ENCODE measurements at regions not wholly inside any gene's neighbourhood (a gene's known extent, or its start where the extent isn't known, plus 50 kb on each side); places are given as distances from the start of the nearest gene placed in this dataset.

GRCh38 chr15:47412136-47412535 is 305.2 kb upstream of the SEMA6D start:
- Histone ChIP-seq H3K4me3 (ENCODE audit: low read length) (no peak overlapping the region), H3K9ac (ENCODE audit: low read length) (no peak overlapping the region), H4K20me1 (ENCODE audit: insufficient read depth, low read depth, low read length) (no peaks in the 10 kb centered on the region), H3K27ac (ENCODE audit: low read length) (no peak overlapping the region), H3K4me2 (ENCODE audit: low read depth, low read length, poor library complexity, severe bottlenecking) (no peak overlapping the region), H3K9me3 (ENCODE audit: low read length) (peaks cover 29% of the 10 kb centered on the region), H3K9me2 (replicated peaks; ENCODE audit: insufficient read depth, low read length) (no peaks in the 10 kb centered on the region), H3K79me2 (ENCODE audit: low read length) (no peaks in the 10 kb centered on the region), H3K4me1 (ENCODE audit: low read length) (no peaks in the 10 kb centered on the region), H2AFZ (ENCODE audit: low read length) (no peak overlapping the region), H3K27me3 (ENCODE audit: low read length) (no peaks in the 10 kb centered on the region), H3K36me3 (ENCODE audit: insufficient read depth, low read length) (no peaks in the 10 kb centered on the region)
- DNase-seq, result no peak

DNA sequence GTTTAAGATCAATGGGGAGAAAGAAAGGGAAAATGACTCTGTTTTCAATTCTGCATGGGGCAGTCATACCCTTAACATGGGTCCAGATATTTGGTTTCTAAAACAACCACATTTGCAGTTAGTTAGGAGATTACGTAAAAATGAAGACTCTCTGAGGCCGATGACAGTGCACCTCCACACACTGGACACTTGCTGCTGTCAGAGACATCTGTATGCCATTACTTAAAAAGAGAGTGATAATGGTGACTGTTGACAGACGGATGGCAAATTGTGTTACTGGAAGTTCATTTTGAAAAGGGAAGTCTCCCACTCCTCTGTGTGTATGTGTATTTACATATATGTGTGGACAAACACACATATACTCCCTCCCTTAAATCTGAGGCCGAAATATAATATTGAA is 304.5 kb upstream of the SEMA6D start:
- Histone ChIP-seq H3K27me3 (ENCODE audit: low read length) (no peaks in the 10 kb centered on the region), H3K4me1 (ENCODE audit: low read length) (no peaks in the 10 kb centered on the region), H3K27ac (ENCODE audit: low read length) (no peak overlapping the region), H3K4me2 (ENCODE audit: low read depth, low read length, poor library complexity, severe bottlenecking) (no peak overlapping the region), H3K79me2 (ENCODE audit: low read length) (no peaks in the 10 kb centered on the region), H3K9me3 (ENCODE audit: low read length) (peaks cover 25% of the 10 kb centered on the region), H4K20me1 (ENCODE audit: insufficient read depth, low read depth, low read length) (no peaks in the 10 kb centered on the region), H3K9ac (ENCODE audit: low read length) (no peak overlapping the region), H3K4me3 (ENCODE audit: low read length) (no peak overlapping the region), H2AFZ (ENCODE audit: low read length) (no peak overlapping the region), H3K36me3 (ENCODE audit: insufficient read depth, low read length) (no peaks in the 10 kb centered on the region), H3K9me2 (replicated peaks; ENCODE audit: insufficient read depth, low read length) (no peaks in the 10 kb centered on the region)
- DNase-seq, result no peak

GRCh38 chr15:47414207-47414606 is 303.1 kb upstream of the SEMA6D start:
- Histone ChIP-seq H3K27ac (ENCODE audit: low read length) (no peak overlapping the region), H3K4me3 (ENCODE audit: low read length) (no peak overlapping the region), H4K20me1 (ENCODE audit: insufficient read depth, low read depth, low read length) (no peaks in the 10 kb centered on the region), H3K36me3 (ENCODE audit: insufficient read depth, low read length) (no peaks in the 10 kb centered on the region), H3K9me2 (replicated peaks; ENCODE audit: insufficient read depth, low read length) (no peaks in the 10 kb centered on the region), H3K9ac (ENCODE audit: low read length) (no peak overlapping the region), H2AFZ (ENCODE audit: low read length) (no peak overlapping the region), H3K4me1 (ENCODE audit: low read length) (no peaks in the 10 kb centered on the region), H3K9me3 (ENCODE audit: low read length) (peaks cover 22% of the 10 kb centered on the region), H3K4me2 (ENCODE audit: low read depth, low read length, poor library complexity, severe bottlenecking) (no peak overlapping the region), H3K27me3 (ENCODE audit: low read length) (no peaks in the 10 kb centered on the region), H3K79me2 (ENCODE audit: low read length) (no peaks in the 10 kb centered on the region)
- no peak for DNase-seq

- Histone ChIP-seq H3K9ac (ENCODE audit: low read length) (no peak overlapping the region), H3K27ac (ENCODE audit: low read length) (no peak overlapping the region), H3K9me3 (ENCODE audit: low read length) (peaks cover 26% of the 10 kb centered on the region), H2AFZ (ENCODE audit: low read length) (no peak overlapping the region), H3K4me2 (ENCODE audit: low read depth, low read length, poor library complexity, severe bottlenecking) (no peak overlapping the region), H4K20me1 (ENCODE audit: insufficient read depth, low read depth, low read length) (no peaks in the 10 kb centered on the region), H3K79me2 (ENCODE audit: low read length) (no peaks in the 10 kb centered on the region), H3K27me3 (ENCODE audit: low read length) (no peaks in the 10 kb centered on the region), H3K4me3 (ENCODE audit: low read length) (no peak overlapping the region), H3K36me3 (ENCODE audit: insufficient read depth, low read length) (no peaks in the 10 kb centered on the region), H3K9me2 (replicated peaks; ENCODE audit: insufficient read depth, low read length) (no peaks in the 10 kb centered on the region), H3K4me1 (ENCODE audit: low read length) (no peaks in the 10 kb centered on the region)
- DNase-seq, result no peak
Measured at GRCh38 chr15:47415539-47415971, 301.8 kb upstream of the SEMA6D start.

GRCh38 chr15:47422881-47423665 is 294.2 kb upstream of the SEMA6D start:
- peaks cover 24% of the 10 kb centered on the region for H3K9me3 ChIP-seq (ENCODE audit: low read length)
- H3K27me3 ChIP-seq (ENCODE audit: low read length), result no peaks in the 10 kb centered on the region
- H3K36me3 ChIP-seq (ENCODE audit: insufficient read depth, low read length), result no peaks in the 10 kb centered on the region
- no peaks in the 10 kb centered on the region for H3K9me2 ChIP-seq (replicated peaks; ENCODE audit: insufficient read depth, low read length)
- H3K79me2 ChIP-seq (ENCODE audit: low read length), result no peaks in the 10 kb centered on the region
- no peak for DNase-seq
- no peaks in the 10 kb centered on the region for H3K4me1 ChIP-seq (ENCODE audit: low read length)
- no peak overlapping the region for H2AFZ ChIP-seq (ENCODE audit: low read length)
- H3K4me3 ChIP-seq (ENCODE audit: low read length), result no peak overlapping the region
- no peak overlapping the region for H3K9ac ChIP-seq (ENCODE audit: low read length)
- no peaks in the 10 kb centered on the region for H4K20me1 ChIP-seq (ENCODE audit: insufficient read depth, low read depth, low read length)
- no peak overlapping the region for H3K4me2 ChIP-seq (ENCODE audit: low read depth, low read length, poor library complexity, severe bottlenecking)
- no peak overlapping the region for H3K27ac ChIP-seq (ENCODE audit: low read length)

DNA sequence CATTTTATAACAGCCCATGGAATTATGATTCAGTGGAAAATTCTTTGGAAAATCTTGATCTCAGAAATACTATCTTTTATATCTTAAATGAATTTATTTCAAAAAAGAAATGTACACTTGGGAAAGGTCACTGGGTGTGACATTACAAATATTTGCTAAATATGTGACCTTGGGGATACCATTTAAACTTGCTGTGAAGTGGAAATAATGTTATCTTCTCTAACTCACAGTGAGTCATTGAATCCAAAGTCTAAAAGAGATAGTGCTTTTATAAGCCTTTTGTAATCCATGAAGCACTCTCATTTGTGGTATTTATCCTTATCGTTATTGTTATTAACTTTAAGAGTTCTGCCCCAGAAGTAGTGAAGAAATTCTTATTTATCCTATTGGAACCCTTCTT is 289.8 kb upstream of the SEMA6D start:
- Histone ChIP-seq H3K4me2 (ENCODE audit: low read depth, low read length, poor library complexity, severe bottlenecking) (no peak overlapping the region), H4K20me1 (ENCODE audit: insufficient read depth, low read depth, low read length) (no peaks in the 10 kb centered on the region), H3K27me3 (ENCODE audit: low read length) (no peaks in the 10 kb centered on the region), H2AFZ (ENCODE audit: low read length) (no peak overlapping the region), H3K9me3 (ENCODE audit: low read length) (peaks cover 26% of the 10 kb centered on the region), H3K4me3 (ENCODE audit: low read length) (no peak overlapping the region), H3K9ac (ENCODE audit: low read length) (no peak overlapping the region), H3K36me3 (ENCODE audit: insufficient read depth, low read length) (no peaks in the 10 kb centered on the region), H3K27ac (ENCODE audit: low read length) (no peak overlapping the region), H3K79me2 (ENCODE audit: low read length) (no peaks in the 10 kb centered on the region), H3K4me1 (ENCODE audit: low read length) (no peaks in the 10 kb centered on the region), H3K9me2 (replicated peaks; ENCODE audit: insufficient read depth, low read length) (no peaks in the 10 kb centered on the region)
- no peak for DNase-seq

DNA sequence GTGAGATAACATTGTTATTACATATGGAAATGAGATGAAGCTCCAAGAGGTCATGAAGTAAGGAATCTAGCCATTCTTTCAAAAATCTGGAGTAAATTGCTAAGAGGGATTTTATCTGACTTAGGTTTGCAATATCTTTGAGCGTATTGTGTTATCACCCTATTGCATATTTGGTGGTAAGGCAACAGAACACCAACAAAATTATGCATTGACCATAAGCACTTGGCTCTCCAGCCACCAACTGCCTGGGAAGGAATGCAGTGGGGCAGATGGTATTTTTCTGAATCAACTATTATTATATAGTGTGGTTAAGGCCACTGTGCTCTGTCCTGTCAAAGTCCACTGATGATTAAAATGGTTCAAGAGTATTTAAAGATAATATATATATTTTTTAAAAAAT is 287.9 kb upstream of the SEMA6D start:
- H3K9ac ChIP-seq (ENCODE audit: low read length), result no peak overlapping the region
- H3K9me2 ChIP-seq (replicated peaks; ENCODE audit: insufficient read depth, low read length), result no peaks in the 10 kb centered on the region
- H3K4me2 ChIP-seq (ENCODE audit: low read depth, low read length, poor library complexity, severe bottlenecking), result no peak overlapping the region
- peaks cover 30% of the 10 kb centered on the region for H3K9me3 ChIP-seq (ENCODE audit: low read length)
- H3K27ac ChIP-seq (ENCODE audit: low read length), result no peak overlapping the region
- H3K36me3 ChIP-seq (ENCODE audit: insufficient read depth, low read length), result no peaks in the 10 kb centered on the region
- H3K27me3 ChIP-seq (ENCODE audit: low read length), result no peaks in the 10 kb centered on the region
- H3K79me2 ChIP-seq (ENCODE audit: low read length), result no peaks in the 10 kb centered on the region
- H4K20me1 ChIP-seq (ENCODE audit: insufficient read depth, low read depth, low read length), result no peaks in the 10 kb centered on the region
- no peaks in the 10 kb centered on the region for H3K4me1 ChIP-seq (ENCODE audit: low read length)
- DNase-seq, result no peak
- no peak overlapping the region for H2AFZ ChIP-seq (ENCODE audit: low read length)
- H3K4me3 ChIP-seq (ENCODE audit: low read length), result no peak overlapping the region

DNA sequence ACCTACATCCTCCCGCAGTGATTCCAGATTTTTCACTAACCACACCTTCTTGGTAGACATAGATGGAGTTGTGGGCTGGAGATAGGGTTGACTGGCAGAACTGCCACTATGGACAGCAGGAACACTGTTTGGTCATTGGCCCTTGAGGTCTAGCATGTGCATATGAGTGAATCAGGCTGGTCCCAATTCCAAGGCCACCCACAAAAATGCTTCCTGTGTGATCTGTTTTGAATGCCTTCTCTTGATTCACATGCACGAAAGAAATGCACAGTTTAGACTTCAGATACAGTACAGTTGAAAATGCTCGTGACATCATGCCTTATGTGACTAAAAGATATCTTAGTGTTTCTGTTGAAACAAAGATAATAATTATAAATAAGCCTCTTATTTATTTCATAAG is 285.8 kb upstream of the SEMA6D start:
- H3K27ac ChIP-seq (ENCODE audit: low read length), result no peak overlapping the region
- no peak overlapping the region for H2AFZ ChIP-seq (ENCODE audit: low read length)
- no peaks in the 10 kb centered on the region for H4K20me1 ChIP-seq (ENCODE audit: insufficient read depth, low read depth, low read length)
- H3K27me3 ChIP-seq (ENCODE audit: low read length), result no peaks in the 10 kb centered on the region
- H3K4me2 ChIP-seq (ENCODE audit: low read depth, low read length, poor library complexity, severe bottlenecking), result no peak overlapping the region
- no peaks in the 10 kb centered on the region for H3K36me3 ChIP-seq (ENCODE audit: insufficient read depth, low read length)
- H3K4me1 ChIP-seq (ENCODE audit: low read length), result no peaks in the 10 kb centered on the region
- peaks cover 29% of the 10 kb centered on the region for H3K9me3 ChIP-seq (ENCODE audit: low read length)
- H3K9ac ChIP-seq (ENCODE audit: low read length), result no peak overlapping the region
- H3K9me2 ChIP-seq (replicated peaks; ENCODE audit: insufficient read depth, low read length), result no peaks in the 10 kb centered on the region
- no peak overlapping the region for H3K4me3 ChIP-seq (ENCODE audit: low read length)
- H3K79me2 ChIP-seq (ENCODE audit: low read length), result no peaks in the 10 kb centered on the region
- no peak for DNase-seq
